ENCODE measurements at regions not wholly inside any gene's neighbourhood (a gene's known extent, or its start where the extent isn't known, plus 50 kb on each side); places are given as distances from the start of the nearest gene placed in this dataset.

- no peak for TF ChIP-seq CTCF (IDR thresholded peaks at IDR 0.05)
- no peak for TF ChIP-seq POLR2A (IDR thresholded peaks at IDR 0.05)
Observed at GRCh38 chr9:88737876-88738275, 202.9 kb downstream of the NXNL2 start.

Data from suprapubic skin (tissue), 3 donors.